Large intestine (tissue), 3 donors: ENCODE measurements at regions not wholly inside any gene's neighbourhood (a gene's known extent, or its start where the extent isn't known, plus 50 kb on each side); places are given as distances from the start of the nearest gene placed in this dataset.

Source experiments
- DNase-seq, 2 donors: peaks; one replicate each; pipeline versions ENCODE4 v3.0.0 to v3.0.0-alpha.2; 2013
- H3K27ac ChIP-seq: one replicate; pipeline ENCODE4 v1.5.1; 2013; ENCODE audit warnings: low read length
- H3K27me3 ChIP-seq: 2 replicates; pipeline ENCODE4 v1.6.1; 2013; ENCODE audit warnings: low read length; ENCODE audit not compliant: control insufficient read depth, insufficient read depth
- H3K36me3 ChIP-seq: 2 replicates; pipeline ENCODE4 v1.6.1; 2013; ENCODE audit warnings: low read length; ENCODE audit not compliant: control insufficient read depth, insufficient read depth
- H3K4me1 ChIP-seq: one replicate; pipeline ENCODE4 v1.6.1; 2013; ENCODE audit warnings: low read length; ENCODE audit not compliant: control insufficient read depth, insufficient read depth
- H3K4me3 ChIP-seq: one replicate; pipeline ENCODE4 v1.5.1; 2013; ENCODE audit warnings: low read length
- H3K9me3 ChIP-seq: one replicate; pipeline ENCODE4 v1.6.1; 2013; ENCODE audit warnings: mild to moderate bottlenecking, low read depth, low read length, moderate library complexity; ENCODE audit not compliant: control insufficient read depth
- WGBS: methylation state at CpG from one replicate; pipeline ENCODE4 v1.1.5; 2013; ENCODE audit warnings: low lambda C conversion rate; ENCODE audit not compliant: insufficient coverage; 5-methylcytosine and 5-hydroxymethylcytosine counted together

DNA sequence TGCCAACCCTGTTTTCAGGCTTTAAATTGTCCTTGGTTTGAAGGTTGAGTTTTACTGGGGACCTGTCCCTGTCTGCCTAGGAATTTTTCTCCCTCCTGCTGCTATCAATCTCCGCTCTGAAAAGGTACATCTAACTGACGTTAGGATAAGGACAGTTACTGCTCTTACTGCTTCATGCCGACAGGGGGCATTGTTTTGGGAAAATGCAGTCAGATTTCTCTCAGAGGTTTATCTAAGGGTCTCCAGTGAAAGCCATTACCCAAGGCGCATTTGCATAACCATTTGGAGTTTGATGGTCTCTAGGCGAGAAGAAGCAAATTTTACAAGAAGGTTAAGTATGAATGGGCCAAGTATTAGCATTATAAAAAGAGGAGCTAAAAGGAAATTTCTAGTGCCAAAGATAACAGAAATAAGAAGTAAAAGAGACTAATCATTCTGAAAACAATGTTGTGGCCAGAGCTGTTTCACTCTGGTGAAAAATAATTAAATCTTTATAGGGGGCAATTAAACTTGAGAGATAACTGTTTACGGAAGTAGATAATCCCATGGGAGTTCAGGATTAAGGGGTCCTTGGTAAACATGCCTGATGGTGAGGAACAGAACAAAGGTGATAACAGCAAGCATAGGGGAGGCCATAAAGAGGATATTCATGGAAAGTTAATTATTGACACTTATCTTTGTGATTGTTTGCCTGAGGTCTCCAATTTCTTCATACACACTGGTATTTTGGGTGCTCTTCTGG, 605.0 kb downstream of the MTRR start:
- whole genome bisulfite sequencing, result no CpG with 5 or more reads among the region's 6 CpGs
- DNase-seq, result no peak
- no peak overlapping the region for H3K4me3 ChIP-seq
- no peak overlapping the region for H3K27ac ChIP-seq
- peaks cover 13% of the 10 kb centered on the region for H3K9me3 ChIP-seq
- peaks cover 7% of the 10 kb centered on the region for H3K4me1 ChIP-seq
- no peaks in the 10 kb centered on the region for H3K27me3 ChIP-seq
- no peaks in the 10 kb centered on the region for H3K36me3 ChIP-seq

DNA sequence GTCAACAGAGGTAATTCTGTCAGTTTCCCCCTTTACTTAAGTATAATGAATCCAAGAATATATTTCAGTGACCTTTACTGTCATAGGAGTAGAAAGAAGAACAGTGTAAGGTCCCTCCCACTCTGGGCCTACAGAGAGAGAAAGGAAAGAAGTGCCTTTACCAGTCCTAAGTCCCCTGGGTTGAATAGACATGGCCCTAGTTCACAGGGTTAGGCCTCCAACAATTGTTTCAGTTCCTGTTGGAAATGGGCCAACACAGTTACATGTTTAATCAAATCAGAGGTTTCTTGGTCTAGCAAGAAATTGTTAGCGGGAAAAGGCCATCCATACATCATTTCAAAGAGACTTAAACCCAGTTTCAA, 605.6 kb downstream of the MTRR start:
- DNase-seq, result peak; percentile 14 to 15
- Histone ChIP-seq H3K27ac (no peak overlapping the region), H3K9me3 (peaks cover 13% of the 10 kb centered on the region), H3K27me3 (no peaks in the 10 kb centered on the region), H3K36me3 (no peaks in the 10 kb centered on the region), H3K4me3 (no peak overlapping the region), H3K4me1 (peaks cover 7% of the 10 kb centered on the region)
- WGBS, result no CpG with 5 or more reads among the region's 1 CpG

DNA sequence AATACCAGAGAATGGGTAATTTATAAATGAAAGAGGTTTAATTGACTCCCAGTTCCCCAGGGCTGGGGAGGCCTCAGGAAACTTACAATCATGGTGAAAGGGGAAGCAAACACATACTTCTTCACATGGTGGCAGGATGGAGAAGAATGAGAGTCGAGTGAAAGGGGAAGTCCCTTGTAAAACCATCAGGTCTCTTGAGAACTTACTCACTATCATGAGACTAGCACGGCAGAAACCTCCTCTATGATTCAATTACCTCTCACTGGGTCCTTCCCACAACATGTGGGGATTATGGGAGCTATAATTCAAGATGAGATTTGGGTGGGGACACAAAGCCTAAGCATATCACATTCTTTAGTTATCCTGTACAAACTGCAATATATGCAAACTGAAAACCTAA, 609.4 kb downstream of the MTRR start:
- H3K4me1 ChIP-seq, result peaks cover 7% of the 10 kb centered on the region
- no peak overlapping the region for H3K4me3 ChIP-seq
- DNase-seq, result no peak
- no peaks in the 10 kb centered on the region for H3K36me3 ChIP-seq
- no peaks in the 10 kb centered on the region for H3K27me3 ChIP-seq
- H3K9me3 ChIP-seq, result no peaks in the 10 kb centered on the region
- no peak overlapping the region for H3K27ac ChIP-seq
- WGBS, result no CpG with 5 or more reads among the region's 2 CpGs

- Histone ChIP-seq H3K27ac (no peak overlapping the region), H3K36me3 (no peaks in the 10 kb centered on the region), H3K4me3 (no peak overlapping the region), H3K4me1 (no peaks in the 10 kb centered on the region), H3K27me3 (no peaks in the 10 kb centered on the region), H3K9me3 (no peaks in the 10 kb centered on the region)
- DNase-seq, result no peak
- no CpG with 5 or more reads among the region's 2 CpGs for WGBS
Measured at GRCh38 chr5:8481007-8481406, 612.1 kb downstream of the MTRR start.

GRCh38 chr5:8491254-8491653, 622.3 kb downstream of the MTRR start:
- no peak for DNase-seq
- Histone ChIP-seq H3K9me3 (peaks cover 3% of the 10 kb centered on the region), H3K4me3 (no peak overlapping the region), H3K4me1 (no peaks in the 10 kb centered on the region), H3K36me3 (no peaks in the 10 kb centered on the region), H3K27ac (no peak overlapping the region), H3K27me3 (no peaks in the 10 kb centered on the region)

DNA sequence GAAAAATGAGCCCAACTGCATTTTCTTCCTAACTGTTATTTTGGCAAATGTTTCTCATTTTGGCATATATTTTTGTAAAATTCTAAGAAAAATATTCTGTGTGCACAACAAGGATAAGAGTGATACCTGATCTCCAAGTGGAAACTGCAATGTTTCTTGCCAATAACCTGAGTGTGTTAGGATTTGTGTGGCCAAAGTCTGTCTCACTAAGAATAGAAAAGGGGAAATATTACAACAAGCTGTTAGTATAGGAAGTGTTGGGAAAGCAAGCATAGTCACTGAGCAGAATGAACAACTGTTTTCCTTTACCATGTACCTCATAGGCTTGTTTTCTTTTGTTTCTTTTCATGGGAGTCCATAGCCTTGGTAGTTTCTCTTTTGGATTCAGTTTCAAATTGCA, 624.2 kb downstream of the MTRR start:
- no peaks in the 10 kb centered on the region for H3K36me3 ChIP-seq
- no peak for DNase-seq
- H3K4me1 ChIP-seq, result no peaks in the 10 kb centered on the region
- no peak overlapping the region for H3K4me3 ChIP-seq
- H3K9me3 ChIP-seq, result peaks cover 16% of the 10 kb centered on the region
- no peaks in the 10 kb centered on the region for H3K27me3 ChIP-seq
- H3K27ac ChIP-seq, result no peak overlapping the region

GRCh38 chr5:8500426-8500825, 631.5 kb downstream of the MTRR start:
- Histone ChIP-seq H3K9me3 (peaks cover 18% of the 10 kb centered on the region), H3K27ac (no peak overlapping the region), H3K27me3 (no peaks in the 10 kb centered on the region), H3K4me1 (no peaks in the 10 kb centered on the region), H3K36me3 (no peaks in the 10 kb centered on the region), H3K4me3 (no peak overlapping the region)
- no peak for DNase-seq
- 100% methylated on average over 1 of the region's 3 CpGs for WGBS

DNA sequence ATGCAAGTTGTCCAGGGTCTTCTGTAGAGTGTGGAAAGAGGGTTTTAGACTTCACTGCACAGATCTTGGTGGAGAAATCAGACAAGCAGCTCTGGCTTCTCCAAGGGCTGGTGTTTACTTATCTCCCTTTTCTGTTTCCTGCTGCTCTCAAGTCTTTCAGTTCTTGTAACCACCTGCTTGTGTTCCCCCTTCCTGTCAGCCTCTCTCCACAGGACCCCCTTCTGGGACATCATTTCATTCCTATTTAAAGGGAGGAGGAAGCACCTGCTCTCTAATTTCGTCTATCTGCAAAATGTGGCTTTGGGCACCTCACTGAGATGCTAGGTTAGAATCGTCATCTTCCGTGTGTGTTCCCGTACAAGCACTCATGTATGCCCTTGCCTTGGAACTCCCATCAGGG, 636.2 kb downstream of the MTRR start:
- no peaks in the 10 kb centered on the region for H3K4me1 ChIP-seq
- no peak for DNase-seq
- H3K9me3 ChIP-seq, result no peaks in the 10 kb centered on the region
- no peaks in the 10 kb centered on the region for H3K36me3 ChIP-seq
- WGBS, result no CpG with 5 or more reads among the region's 4 CpGs
- H3K4me3 ChIP-seq, result no peak overlapping the region
- H3K27ac ChIP-seq, result no peak overlapping the region
- H3K27me3 ChIP-seq, result no peaks in the 10 kb centered on the region

DNA sequence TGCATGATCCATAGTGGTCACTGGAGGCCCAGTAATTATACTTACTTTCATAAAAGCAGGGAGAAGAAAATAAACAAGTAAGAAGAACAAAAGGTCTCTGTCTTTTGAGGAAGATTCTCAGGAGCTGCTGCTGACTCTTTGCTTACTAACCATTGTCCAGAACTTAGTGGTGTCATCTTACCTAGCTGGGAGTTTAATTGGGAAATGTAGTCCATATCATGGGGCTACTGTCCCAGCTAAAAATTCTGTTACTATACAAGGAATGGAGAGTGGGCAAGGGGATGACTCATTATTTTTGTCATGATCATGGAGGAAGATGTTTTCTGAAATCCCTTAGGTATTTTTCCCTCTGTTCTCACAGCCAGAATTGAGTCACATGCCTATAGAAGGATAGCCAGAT, 639.3 kb downstream of the MTRR start:
- H3K27me3 ChIP-seq, result no peaks in the 10 kb centered on the region
- no peak overlapping the region for H3K4me3 ChIP-seq
- DNase-seq, result no peak

DNA sequence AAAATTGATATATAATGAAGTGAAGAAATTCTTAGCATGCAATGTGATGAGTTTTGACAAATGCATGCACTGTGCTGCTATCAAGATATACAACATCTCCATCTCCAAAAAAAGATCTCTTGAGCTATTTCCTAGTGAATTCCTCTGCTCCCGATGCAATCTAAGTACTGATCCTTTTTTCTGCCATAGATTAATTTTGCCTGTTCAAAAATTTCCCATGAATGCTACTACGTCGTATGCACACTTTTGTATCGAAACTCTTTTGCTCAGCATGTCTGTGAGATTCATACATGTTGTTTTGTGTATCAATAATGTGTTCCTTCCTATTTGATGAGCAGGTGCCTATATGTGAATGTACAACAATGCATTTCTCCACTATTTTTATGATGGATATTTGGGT, 647.4 kb downstream of the MTRR start:
- H3K36me3 ChIP-seq, result no peaks in the 10 kb centered on the region
- H3K4me1 ChIP-seq, result no peaks in the 10 kb centered on the region
- no peak for DNase-seq
- H3K27ac ChIP-seq, result no peak overlapping the region
- H3K4me3 ChIP-seq, result no peak overlapping the region
- 60% methylated on average over 1 of the region's 4 CpGs for WGBS
- no peaks in the 10 kb centered on the region for H3K27me3 ChIP-seq
- H3K9me3 ChIP-seq, result no peaks in the 10 kb centered on the region

More for the DNA sequence above, 639.3 kb downstream of the MTRR start:
- Histone ChIP-seq H3K36me3 (no peaks in the 10 kb centered on the region), H3K27ac (no peak overlapping the region), H3K9me3 (no peaks in the 10 kb centered on the region), H3K4me1 (no peaks in the 10 kb centered on the region)

DNA sequence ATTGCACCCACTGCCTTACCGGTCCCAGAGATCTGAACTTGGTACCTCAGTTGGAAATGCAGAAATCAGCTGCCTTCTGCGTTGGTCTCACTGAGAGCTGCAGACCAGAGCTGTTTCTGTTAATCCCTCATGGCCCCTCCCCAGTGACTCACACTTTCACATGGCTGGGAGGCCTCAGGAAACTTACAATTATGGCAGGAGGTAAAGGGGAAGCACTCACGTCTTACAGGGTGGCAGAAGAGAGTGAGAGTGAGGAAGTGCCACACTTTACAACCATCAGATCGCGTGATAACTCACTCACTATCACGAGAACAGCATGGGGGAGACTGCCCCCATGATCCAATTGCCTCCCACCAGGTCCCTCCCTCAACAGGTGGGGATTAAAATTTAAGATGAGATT, 648.5 kb downstream of the MTRR start:
- no peak for DNase-seq
- H3K4me3 ChIP-seq, result no peak overlapping the region
- H3K27ac ChIP-seq, result no peak overlapping the region
- no peaks in the 10 kb centered on the region for H3K36me3 ChIP-seq
- no peaks in the 10 kb centered on the region for H3K27me3 ChIP-seq
- no peaks in the 10 kb centered on the region for H3K9me3 ChIP-seq
- H3K4me1 ChIP-seq, result no peaks in the 10 kb centered on the region
- WGBS, result no CpG with 5 or more reads among the region's 6 CpGs
